Stimulated activated CD8-positive, alpha-beta memory T cell treated with anti-CD3 and anti-CD28 coated beads, Interleukin-4, amount 100 ng/mL, for 1 hour (primary cell): ENCODE measurements at regions not wholly inside any gene's neighbourhood (a gene's known extent, or its start where the extent isn't known, plus 50 kb on each side); places are given as distances from the start of the nearest gene placed in this dataset.

Experiments used
- DNase-seq, 2 donors: peaks; one replicate each; pipeline ENCODE4 v3.0.0-alpha.2; 2020; ENCODE audit warnings: low read depth in 2 of 2, low spot score in 1 of 2

DNA sequence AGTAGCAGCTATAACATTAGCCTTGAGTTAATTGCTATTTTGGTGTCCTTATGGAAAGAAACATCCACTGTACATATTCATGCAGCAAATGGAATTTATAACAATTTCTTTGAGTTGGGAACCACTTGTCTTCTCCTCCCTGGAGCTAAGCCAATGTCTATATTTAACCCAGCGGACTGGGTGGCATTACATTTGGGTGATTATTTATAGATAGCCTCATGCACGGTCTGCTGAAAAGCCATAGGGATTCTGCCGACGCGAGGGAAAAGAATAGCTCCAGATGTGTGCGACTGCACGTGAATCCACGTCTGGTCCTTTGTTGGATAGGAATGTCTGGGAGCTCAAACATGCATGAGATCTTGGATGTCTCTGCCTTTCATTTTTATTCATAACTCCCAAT, 157.5 kb upstream of the BRINP1 start:
- no peak for DNase-seq

DNA sequence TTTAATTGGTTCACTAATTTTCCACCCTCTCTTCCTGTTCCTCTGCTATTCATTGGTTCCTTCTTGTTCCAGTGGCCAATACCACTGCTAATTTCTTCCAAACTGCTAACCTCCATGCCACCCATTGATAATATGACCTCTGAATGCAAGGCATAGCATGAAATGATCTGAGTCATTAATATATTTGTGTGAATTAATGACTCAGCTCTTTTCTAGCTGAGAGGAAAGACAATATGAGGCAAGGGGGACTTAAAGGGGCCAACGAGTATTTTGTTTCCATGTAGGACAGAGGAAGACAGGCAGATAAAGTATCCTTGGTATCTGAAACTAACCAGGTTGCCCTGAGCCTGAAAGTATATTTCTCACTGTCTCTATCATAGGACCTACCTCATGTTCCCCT, 154.3 kb upstream of the BRINP1 start:
- no peak for DNase-seq

DNA sequence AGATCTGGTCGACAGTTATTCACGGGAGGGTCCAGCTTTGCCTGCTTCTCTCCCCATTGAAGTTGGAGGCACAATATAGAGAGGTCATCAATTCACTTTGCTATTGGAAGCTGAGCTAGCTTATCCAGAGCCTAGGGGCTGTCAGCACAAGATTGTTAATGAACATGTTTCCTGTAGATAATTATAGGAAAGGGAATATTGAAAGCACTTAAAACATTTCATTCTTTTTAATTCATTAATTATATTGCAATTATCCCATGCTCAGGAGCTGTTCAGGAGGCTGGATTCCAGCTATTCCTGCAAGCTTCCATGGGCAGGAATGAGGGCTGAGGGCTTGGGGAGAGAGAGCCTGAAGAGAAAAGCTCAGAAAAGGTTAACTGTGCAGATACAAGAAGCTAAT, 153.1 kb upstream of the BRINP1 start:
- no peak for DNase-seq

DNA sequence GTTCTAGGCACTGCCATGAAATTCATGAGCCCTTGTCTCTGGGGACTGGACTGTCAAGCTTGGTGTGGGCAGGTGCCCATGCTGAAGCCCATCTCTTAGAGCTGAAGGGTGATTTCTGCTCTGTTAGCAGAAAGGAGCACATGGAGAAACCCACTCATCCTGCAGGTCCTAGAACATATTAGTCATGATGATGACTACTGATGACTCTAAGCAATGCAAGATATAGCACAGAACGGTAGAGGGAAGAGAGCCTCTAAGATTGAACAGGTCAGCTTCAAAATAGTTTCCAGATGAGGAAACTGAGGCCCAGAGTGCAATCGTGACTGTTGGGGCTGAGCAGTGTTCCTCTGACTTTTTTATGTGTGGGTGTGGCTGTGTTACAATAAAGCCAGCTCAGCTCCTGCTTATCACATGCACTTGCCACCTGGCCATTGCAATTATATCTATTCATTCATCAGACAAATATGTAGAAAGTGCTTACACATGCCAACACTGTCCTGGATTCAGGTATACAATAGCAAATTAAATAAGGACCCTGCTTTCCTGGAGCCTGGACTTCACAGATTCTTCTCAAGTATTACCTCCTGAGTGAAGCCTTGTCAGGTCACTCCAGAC, 140.2 kb upstream of the BRINP1 start:
- DNase-seq = no peak

DNA sequence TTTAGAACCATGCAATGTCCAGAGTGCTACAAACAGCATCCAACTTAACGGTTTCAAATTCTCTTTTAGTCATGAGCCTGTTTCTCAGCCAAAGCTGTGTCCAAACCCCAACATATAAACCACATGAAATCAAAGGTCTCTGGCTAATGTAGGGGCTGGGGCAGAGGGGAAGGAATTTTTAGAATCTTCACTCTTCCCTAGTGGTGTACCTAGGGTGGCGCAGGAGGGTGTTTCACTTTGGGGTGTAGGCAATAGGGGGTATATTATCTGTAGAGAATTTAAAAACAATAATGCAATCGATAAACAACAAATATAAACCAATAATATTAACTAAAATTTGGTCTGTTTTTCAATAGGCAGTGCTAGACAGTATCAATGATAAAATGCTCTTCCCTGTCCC, 132.1 kb upstream of the BRINP1 start:
- DNase-seq = no peak

DNA sequence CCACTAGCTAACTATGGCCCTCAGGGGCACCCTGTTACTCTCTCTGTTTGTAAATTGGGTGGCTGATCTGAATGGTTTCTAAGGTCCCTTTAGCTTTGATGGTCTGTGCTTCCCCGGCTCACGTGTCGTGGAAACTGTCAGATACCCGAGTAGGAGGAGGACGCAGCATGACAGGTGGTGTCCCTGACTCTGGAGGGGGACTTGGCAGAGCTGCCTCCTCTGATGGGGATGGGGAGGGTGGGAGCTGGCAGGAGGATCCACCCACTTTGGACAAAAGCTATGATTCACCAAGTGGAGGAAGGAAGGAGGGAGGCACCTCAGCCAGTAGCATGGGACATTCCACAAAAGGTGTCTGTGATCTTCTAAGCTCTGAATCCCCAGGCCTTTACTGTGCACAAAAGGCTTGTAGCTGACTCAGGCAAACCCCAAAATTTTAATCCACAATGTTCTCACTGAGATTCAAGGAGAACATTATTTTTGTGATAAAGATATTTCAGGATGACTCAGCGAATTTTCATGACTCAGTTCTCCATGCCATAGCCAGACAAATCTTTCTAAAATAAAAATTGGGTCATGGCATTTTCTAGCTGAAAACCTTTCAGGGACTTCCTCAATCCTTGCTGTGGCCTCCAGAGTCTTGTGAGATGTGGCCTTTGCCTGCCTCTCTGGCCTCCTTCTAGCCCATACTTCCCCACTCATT, 131.0 kb upstream of the BRINP1 start:
- DNase-seq = no peak

DNA sequence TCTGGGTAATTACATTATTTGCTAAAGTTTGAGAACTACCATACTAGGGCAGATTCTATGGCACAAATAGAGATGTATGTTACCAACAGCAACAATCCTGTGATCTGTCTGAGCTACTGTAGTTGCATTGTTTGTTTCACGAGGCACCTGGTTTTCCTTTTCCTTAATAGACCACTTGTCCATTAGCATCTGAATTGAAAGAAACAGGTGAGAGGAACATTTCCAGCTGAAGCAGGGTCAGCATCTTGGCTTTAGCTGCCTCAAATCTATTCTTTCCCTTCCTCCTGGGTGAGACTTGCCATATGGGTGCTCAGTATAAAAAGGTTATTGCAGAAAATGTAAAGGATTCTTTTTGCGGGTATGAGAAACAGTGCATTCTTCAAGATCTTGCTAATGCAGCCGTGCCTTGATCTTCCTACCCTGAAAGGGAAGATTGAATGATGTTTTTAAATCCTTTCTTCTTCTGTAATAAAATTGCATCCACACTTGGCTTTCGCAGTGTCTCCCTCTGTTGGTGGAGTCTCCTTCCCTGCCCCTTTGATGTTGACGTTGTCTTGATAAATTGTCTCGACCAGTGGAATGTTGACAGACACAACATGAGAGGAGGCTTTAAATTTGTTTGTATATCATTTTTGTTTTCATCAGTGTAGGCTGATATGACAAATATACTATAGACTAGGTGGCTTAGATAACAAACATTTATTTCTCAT, 118.0 kb upstream of the BRINP1 start:
- no peak for DNase-seq

DNA sequence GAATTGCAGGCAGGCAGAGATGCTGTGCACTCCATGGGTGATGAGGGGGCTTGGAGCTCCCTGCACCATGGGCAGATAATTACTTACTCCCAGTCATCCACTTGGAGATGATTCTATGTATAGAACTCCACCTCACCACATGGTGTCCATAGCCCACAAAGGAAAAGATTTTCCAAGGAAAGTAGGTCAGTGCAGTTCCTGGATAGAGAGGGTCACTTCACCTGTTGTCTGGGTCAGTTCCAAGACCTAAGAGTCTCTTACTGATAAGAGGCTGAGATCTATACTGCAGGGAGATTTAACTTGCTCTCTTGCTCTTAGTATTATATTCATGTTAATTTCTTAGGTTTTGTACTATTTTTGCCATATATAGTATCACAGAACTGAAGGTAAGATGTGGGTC, 113.9 kb upstream of the BRINP1 start:
- DNase-seq = no peak

DNA sequence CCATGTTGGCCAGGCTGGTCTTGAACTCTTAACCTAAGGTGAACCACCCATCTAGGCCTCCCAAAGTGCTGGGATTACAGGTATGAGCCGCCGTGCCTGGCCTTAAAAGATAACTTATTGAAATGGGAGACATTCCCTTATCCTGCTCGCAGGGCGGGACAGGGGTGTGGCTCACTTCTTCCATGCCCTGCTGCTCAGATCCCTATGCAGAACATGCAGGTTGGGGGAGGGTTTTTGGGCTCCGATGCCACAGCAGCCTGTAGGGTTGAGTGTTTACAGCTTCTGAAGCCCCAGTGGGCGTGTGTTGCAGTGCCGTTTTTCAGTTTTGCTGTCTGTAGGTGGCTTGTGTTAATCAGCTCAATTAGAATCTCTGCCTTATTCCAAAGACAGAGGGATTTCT, 108.0 kb upstream of the BRINP1 start:
- DNase-seq = no peak

DNA sequence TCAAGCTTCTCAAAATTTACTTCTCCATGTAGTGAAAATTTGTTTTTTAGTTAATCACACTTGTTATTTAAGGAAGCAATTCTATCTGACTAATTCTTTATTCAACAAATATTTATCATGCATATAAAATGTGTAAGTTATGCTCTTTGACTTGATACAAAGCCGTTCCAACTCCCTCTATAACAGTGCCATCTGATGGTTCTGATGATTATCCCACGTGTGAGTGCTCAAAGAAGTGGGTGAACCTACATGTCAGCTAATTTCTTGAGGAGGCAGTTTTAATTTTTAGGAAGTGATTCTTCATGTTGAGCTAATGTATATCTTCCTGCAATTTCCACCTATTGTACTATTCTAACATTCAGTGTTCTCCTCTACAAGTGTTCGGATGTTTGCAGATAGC, 88.8 kb upstream of the BRINP1 start:
- no peak for DNase-seq

DNA sequence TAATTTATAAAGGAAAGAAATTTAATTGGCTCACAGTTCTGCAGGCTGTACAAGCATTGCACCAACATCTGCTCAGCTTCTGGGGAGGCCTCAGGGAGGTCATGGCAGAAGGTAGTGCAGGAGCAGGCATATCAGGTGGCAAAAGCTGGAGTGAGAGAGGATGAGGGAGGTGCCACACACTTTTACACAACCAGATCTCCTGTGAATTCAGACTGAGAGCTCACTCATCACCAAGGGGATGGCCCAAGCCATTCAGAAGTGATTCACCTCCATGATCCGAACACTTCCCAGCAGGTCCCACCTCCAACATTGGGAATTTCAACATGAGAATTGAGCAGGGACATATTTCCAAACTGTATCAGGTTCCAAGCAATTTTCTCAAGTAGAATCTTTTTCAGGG, 84.7 kb upstream of the BRINP1 start:
- no peak for DNase-seq

DNA sequence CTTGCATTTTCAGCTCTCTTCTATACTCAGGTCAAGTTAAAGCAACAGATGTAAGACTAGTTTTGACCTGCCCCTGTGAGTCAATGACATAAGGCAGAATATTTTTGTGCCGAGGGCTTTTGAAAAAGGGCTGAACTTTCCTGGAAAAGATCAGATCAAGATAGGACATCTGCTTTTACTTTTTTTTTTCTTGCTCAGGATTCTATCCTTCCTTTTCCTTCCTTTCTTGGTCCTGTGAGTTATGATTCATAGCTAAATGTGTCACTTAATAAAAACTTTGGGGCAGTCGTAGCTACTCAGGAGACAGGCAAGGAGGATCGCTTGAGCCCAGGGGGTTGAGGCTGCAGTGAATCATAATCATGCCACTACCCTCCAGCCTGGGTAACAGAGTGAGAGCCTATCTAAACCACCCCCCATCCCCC, 84.3 kb upstream of the BRINP1 start:
- DNase-seq = no peak

DNA sequence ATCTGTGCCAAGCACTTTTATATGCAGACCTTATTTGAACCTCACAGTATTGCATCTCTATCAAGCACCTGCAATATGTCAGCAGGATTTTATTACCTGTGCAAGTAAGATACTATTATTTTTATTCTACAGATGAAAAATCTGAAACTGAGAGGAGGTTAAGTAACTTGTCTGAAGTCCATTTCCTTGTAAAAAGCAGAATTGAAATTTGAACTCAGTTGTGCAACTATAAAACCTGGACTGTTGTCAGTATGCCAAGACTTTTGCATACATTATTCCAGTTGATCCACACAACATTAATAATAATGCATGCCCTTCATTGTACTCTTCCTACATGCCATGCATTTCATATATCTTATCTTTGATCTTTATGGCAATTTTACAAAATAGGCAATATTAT, 82.2 kb upstream of the BRINP1 start:
- no peak for DNase-seq

DNA sequence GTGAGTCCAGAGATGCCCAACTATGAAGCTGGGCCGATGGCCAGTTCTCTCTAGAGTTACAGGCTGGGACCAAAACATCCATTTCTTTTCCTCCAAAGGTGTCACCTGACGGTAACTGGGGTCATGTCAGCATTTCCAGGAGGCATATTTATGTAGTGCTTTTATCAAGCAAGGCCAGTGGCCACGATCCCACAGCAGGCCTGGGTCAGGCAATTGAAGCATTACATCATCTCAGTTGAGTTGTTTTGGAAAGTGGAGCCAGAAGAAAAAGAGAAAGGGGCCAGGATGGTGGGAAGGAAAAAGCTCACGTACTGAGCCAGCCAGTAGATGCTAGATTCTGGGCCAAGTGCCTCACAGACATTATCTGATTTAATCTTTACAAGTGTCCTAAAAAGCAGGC, 73.9 kb upstream of the BRINP1 start:
- DNase-seq = no peak

DNA sequence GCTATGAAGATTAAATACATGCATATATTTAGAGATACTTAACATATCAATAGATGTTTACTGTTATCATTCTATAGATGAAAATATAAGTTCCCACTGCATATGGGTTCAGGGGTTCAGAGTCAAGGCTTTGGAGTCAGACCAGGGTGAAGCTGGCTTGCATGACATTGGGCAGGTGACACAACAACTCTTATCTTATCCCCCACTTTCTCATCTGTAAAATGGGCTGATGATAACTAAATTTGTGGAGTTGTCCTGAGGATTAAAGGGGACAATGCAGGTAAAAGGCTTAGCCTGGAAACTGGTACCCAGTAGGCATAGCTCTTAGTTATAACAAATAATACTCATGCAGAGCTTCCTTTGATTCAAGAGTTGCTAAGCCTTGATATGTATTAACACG, 72.6 kb upstream of the BRINP1 start:
- DNase-seq = no peak

DNA sequence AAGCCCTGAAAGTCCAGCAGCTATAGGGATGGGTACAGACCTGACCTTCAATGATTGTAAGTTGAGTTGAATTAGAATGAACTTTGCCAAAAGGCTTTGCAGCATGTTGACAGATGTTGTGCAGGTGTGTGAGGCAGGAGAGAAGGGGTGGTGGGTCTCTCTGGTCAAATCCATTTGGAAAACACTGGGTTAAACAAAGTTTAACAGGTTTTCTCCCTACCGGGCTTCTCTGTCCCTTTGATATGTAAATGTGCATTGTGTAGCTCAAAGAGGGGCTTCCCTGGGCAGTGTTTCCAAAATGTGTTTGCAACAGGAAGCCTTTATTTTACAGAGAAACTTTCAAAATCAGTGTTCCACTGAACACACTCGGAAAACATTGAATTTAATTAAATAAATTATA, 72.1 kb upstream of the BRINP1 start:
- DNase-seq = no peak

DNA sequence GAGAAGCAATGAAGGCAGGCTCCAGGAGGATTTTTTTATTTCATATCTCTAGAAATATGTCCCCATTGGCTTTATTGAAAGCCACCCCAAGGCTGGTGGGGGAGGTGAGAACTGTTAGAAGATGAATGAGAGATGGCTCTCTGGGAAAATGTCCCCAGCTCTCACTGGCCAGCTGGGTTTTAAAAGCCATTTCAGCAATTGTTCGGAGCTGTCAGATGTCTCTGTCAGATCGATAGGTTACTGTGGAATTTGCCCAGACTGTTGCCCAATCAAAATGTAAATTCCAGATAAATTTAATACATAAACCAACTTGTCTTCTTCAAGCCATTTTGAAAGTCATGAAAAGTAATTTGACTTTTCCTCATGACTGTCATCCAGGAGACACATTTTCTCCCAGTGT, 67.0 kb upstream of the BRINP1 start:
- DNase-seq = no peak

DNA sequence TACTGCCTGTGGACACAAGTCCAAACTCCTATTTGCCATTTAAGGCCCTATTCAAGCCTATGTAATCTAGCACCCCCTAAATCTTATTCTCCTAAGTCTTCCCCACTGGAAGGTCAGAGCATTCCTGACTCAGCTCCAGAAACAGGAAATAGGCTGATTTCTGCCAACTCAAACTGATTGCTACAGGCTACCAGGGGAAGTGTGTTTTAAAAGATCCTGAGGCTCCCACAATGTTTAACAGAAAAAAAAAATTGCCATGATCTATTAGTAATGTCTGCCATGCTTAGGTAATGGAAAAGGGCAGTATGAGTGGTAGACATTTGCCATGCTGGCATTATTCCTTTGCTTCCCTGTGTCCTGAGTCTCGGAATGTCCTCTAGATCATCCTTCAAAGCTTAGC, 65.8 kb upstream of the BRINP1 start:
- no peak for DNase-seq

DNA sequence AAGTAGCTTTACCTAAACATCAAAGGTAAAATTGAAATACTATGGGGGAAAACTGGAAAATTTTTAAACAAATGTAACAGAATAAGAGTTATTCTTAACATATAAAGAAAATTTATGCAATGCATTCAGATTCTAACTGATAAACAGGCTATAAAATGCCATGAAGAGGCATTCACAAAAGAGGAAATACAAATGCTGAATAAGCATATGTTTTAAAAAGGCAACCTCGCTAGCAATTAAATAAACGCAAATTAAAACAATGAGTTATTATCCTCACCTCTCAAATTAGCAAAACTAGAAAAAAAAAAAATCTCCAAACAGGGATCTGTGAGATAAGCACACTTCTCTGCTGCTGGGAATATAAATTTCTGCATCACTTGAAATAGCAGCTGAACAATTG, 63.2 kb upstream of the BRINP1 start:
- no peak for DNase-seq

DNA sequence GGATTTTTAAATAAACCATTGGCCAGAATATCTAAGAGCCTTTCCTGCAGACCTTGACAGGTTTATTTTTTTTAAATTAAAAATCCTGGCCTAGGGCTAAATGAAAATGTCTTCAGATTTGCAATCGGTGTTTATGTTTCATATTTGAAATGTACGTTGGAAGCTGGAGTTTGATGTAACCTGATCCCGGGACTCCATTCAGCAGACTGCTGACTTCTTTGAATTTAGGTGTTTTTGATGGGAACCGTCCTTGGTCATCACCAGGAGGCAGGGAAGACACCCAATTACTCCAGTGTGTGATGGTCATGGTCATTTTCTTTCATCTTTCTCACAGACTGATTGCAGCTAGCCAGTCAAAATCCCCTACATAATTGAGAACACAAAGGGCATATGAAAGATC, 60.1 kb upstream of the BRINP1 start:
- DNase-seq = no peak

DNA sequence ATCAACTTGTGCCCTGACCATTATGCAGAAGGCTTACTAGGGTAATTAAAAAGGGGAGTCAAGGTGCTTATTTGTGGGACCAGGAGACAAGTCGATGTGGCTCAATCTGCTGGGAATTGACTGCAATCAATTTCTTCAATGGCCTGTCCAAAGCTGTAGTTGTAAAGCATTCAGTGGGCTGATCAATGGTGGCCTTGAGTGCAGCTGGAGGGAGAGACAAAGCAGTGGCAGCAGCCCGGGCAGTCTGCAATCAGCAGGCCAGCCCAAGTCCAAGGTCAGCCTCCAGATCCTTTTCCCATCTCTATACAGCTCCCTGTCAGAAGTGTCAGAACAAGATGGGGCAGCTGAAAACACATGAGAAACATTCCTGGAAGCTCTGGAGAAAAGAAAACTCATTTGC, 51.0 kb upstream of the BRINP1 start:
- DNase-seq = no peak
